ENCODE measurements at regions not wholly inside any gene's neighbourhood (a gene's known extent, or its start where the extent isn't known, plus 50 kb on each side); places are given as distances from the start of the nearest gene placed in this dataset.

GRCh38 chr10:21071001-21071673, 174.0 kb upstream of the NEBL start (continued):
- TF ChIP-seq SP1 (IDR thresholded peaks at IDR 0.05; ENCODE audit: low read depth, low read length) (no peak), EGR1 (IDR thresholded peaks at IDR 0.05; ENCODE audit: borderline replicate concordance, low read depth, low read length) (no peak), TBP (IDR thresholded peaks at IDR 0.05; ENCODE audit: low read depth, low read length) (no peak), TAF7 (optimal IDR thresholded peaks at IDR 0.05; ENCODE audit: borderline replicate concordance, low read depth, low read length) (no peak), HDAC6 (IDR thresholded peaks at IDR 0.05; ENCODE audit: low read depth, low read length) (no peak), GABPA (IDR thresholded peaks at IDR 0.05; ENCODE audit: borderline replicate concordance, insufficient read depth, low read length) (no peak)
- TF ChIP-seq, protein P1, sequence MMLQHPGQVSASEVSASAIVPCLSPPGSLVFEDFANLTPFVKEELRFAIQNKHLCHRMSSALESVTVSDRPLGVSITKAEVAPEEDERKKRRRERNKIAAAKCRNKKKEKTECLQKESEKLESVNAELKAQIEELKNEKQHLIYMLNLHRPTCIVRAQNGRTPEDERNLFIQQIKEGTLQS (IDR thresholded peaks at IDR 0.05; ENCODE audit: insufficient read depth, low read depth, low read length), result no peak
